ENCODE measurements at regions not wholly inside any gene's neighbourhood (a gene's known extent, or its start where the extent isn't known, plus 50 kb on each side); places are given as distances from the start of the nearest gene placed in this dataset.

- no peak overlapping the region for H2BK5ac ChIP-seq (ENCODE audit: low read depth, low read length, poor library complexity, severe bottlenecking)
- H3K4me1 ChIP-seq (ENCODE audit: control insufficient read depth, insufficient read depth, low read length) = peaks cover 5% of the 10 kb centered on the region; the same call in 1 of the 2 replicates
- no peak overlapping the region for H2AFZ ChIP-seq (replicated peaks; ENCODE audit: low read length, poor library complexity)
- no peak overlapping the region for H2BK15ac ChIP-seq (ENCODE audit: low read depth, low read length)
- no peak overlapping the region for H4K91ac ChIP-seq (ENCODE audit: insufficient read depth, low read depth, low read length)
- no peaks in the 10 kb centered on the region; the same call in 1 of the 2 replicates for H3K36me3 ChIP-seq (ENCODE audit: control insufficient read depth, insufficient read depth, low read length)
- in situ Hi-C loops (cut with MboI; ENCODE audit: low sequenced_read_pairs) = no loop called here
- H2BK20ac ChIP-seq (ENCODE audit: low read depth, low read length) = no peak overlapping the region
- no peaks in the 10 kb centered on the region for H3K9me3 ChIP-seq (ENCODE audit: control insufficient read depth, insufficient read depth, low read length)
- intact Hi-C loops (cut with micrococcal nuclease) = no loop called here
- H3K56ac ChIP-seq (ENCODE audit: extremely low read depth, insufficient read depth, low read length) = no peak overlapping the region
- no peak overlapping the region for H3K27ac ChIP-seq (ENCODE audit: insufficient read depth, low read length)
- H3K9me1 ChIP-seq (ENCODE audit: insufficient read depth, low read length) = 0 out of 2 replicates have a peak, but pooled peaks cover 3% of the 10 kb centered on the region
- no peak overlapping the region for H3K14ac ChIP-seq (replicated peaks; ENCODE audit: low read depth, low read length)
- H3K4me2 ChIP-seq (ENCODE audit: low read depth, low read length) = no peak overlapping the region
- no peak for TF ChIP-seq RAD21 (IDR thresholded peaks at IDR 0.05; ENCODE audit: low read length)
- TF ChIP-seq ELK1 (IDR thresholded peaks at IDR 0.05; ENCODE audit: borderline replicate concordance, low read depth, low read length) = no peak
- TF ChIP-seq MAZ (IDR thresholded peaks at IDR 0.05; ENCODE audit: borderline replicate concordance, low read depth, low read length) = no peak
- no peak for TF ChIP-seq MXI1 (IDR thresholded peaks at IDR 0.05; ENCODE audit: borderline replicate concordance, low read depth, low read length)
- TF ChIP-seq CTCF (conservative IDR thresholded peaks at IDR 0.05; ENCODE audit: low read depth, low read length) = no peak
- TF ChIP-seq RFX5 (IDR thresholded peaks at IDR 0.05; ENCODE audit: low read depth, low read length) = no peak
- TF ChIP-seq FOS (IDR thresholded peaks at IDR 0.05; ENCODE audit: low read depth, low read length) = no peak
- no peak for TF ChIP-seq NFE2L2 (IDR thresholded peaks at IDR 0.05; ENCODE audit: low read depth, low read length)
- TF ChIP-seq SMC3 (IDR thresholded peaks at IDR 0.05; ENCODE audit: low read depth, low read length) = no peak
- no peak for TF ChIP-seq USF2 (IDR thresholded peaks at IDR 0.05; ENCODE audit: low read depth, low read length)
- no peak overlapping the region for H4K5ac ChIP-seq (ENCODE audit: low read depth, low read length)
- no peak overlapping the region for H2AK9ac ChIP-seq (replicated peaks; ENCODE audit: low read depth, low read length, poor library complexity)
- no peak overlapping the region for H2AK5ac ChIP-seq (ENCODE audit: low read depth, low read length)
- H3K4ac ChIP-seq (ENCODE audit: low read depth, low read length) = no peak overlapping the region
- BruUV-seq (replicated peaks) = no TSS peak
- H3K23ac ChIP-seq (ENCODE audit: low read depth, low read length) = no peak overlapping the region
- CTCF ChIA-PET = interaction anchor here (0.8 kb wide), 1 partner anchor 97 kb away, joined by 7 read pairs; no protein-coding TSS in a partner anchor
- H4K20me1 ChIP-seq (ENCODE audit: insufficient read depth, low read length) = no peaks in the 10 kb centered on the region
- dilution Hi-C loops (cut with HindIII; ENCODE audit: low sequenced_read_pairs, unreplicated experiment) = no loop called here
- no peaks in the 10 kb centered on the region for H3K27me3 ChIP-seq (ENCODE audit: control insufficient read depth, insufficient read depth, low read length)
- no CpG with 5 or more reads among the region's 3 CpGs for WGBS, 2 experiments (ENCODE audit: extremely low coverage in 2 of 2, insufficient read length in 1 of 2)
- no peak overlapping the region for H3K18ac ChIP-seq (ENCODE audit: low read depth, low read length)
- no peak overlapping the region for H3K9ac ChIP-seq (ENCODE audit: low read depth, low read length)
- POLR2A ChIA-PET (ENCODE audit: unreplicated experiment) = no interaction called here
- H3K4me3 ChIP-seq (ENCODE audit: insufficient read depth, low read depth, low read length) = no peak overlapping the region
- H2BK120ac ChIP-seq (ENCODE audit: low read depth, low read length) = no peak overlapping the region
- ATAC-seq (ENCODE audit: low read depth) (no peak), DNase-seq (no peak)
- H4K8ac ChIP-seq (ENCODE audit: low read depth in 2 of 2, low read length in 2 of 2) = no peak overlapping the region
- H3K79me1 ChIP-seq (ENCODE audit: low read depth in 1 of 2, low read length in 2 of 2) = peaks cover 16 to 53% of the 10 kb centered on the region in 2 experiments
Measured at GRCh38 chr6:34627296-34627695, 69.3 kb downstream of the ILRUN start.
